H1 (cell line): ENCODE measurements at regions not wholly inside any gene's neighbourhood (a gene's known extent, or its start where the extent isn't known, plus 50 kb on each side); places are given as distances from the start of the nearest gene placed in this dataset. TPM values are rescaled to one million over a fixed set of nuclear protein-coding genes. Genes with fewer than 3 reads are reported as not detected.

Experiments used
- small RNA-seq: library from polyadenylated mRNA; stranded (forward); fragments of <200 nt; extraction: miRNeasy Mini kit (QIAGEN cat#:217004); gene quantifications from one replicate; pipeline ENCODE3, GENCODE V24; 2013; ENCODE audit not compliant: insufficient read depth

Small RNAs in the stretch of these regions (small RNA-seq; reads per million reads assigned to genes)
- gene AL021921.1, result not detected
